AG04450 (cell line): ENCODE measurements at regions not wholly inside any gene's neighbourhood (a gene's known extent, or its start where the extent isn't known, plus 50 kb on each side); places are given as distances from the start of the nearest gene placed in this dataset.

Experiments used
- CTCF ChIA-PET: fragments of 300-600, 350-600 bp; formaldehyde crosslinking; extraction: SDS; loops from one replicate; lab custom pipeline; 2022; ENCODE audit warnings: antibody characterized with exemption, inconsistent platforms; lab: Charles Lee
- POLR2A ChIA-PET: fragments of 350-600 bp; formaldehyde crosslinking; extraction: SDS; loops from one replicate; lab custom pipeline; 2021; ENCODE audit warnings: antibody characterized with exemption, inconsistent platforms; lab: Yijun Ruan, JAX
- DNase-seq: peaks from one replicate; pipeline ENCODE4 v3.0.0-alpha.2; 2011; ENCODE audit warnings: low read depth, low spot score
- H3K27ac ChIP-seq: one replicate; pipeline ENCODE4 v1.5.1; 2012; ENCODE audit warnings: low read depth, low read length, control low read depth
- H3K27me3 ChIP-seq: one replicate; pipeline ENCODE4 v1.6.0; 2012; ENCODE audit warnings: low read length; ENCODE audit not compliant: control insufficient read depth, insufficient read depth
- H3K4me3 ChIP-seq: 2 replicates; pipeline ENCODE4 v1.5.1; 2011; ENCODE audit warnings: mild to moderate bottlenecking, low read depth, low read length, control low read depth
- H3K9me3 ChIP-seq: 2 replicates; pipeline ENCODE4 v1.5.1; 2012; ENCODE audit warnings: low read length; ENCODE audit not compliant: control insufficient read depth, insufficient read depth
- TF ChIP-seq, protein P1 (sequence below): IDR thresholded peaks from 2 replicates; pipeline ENCODE4 v1.5.1; 2011; ENCODE audit warnings: low read depth, low read length, control low read depth, inconsistent platforms

- no peak for DNase-seq
Observed at GRCh38 chr9:23322392-23322791, 503.6 kb downstream of the ELAVL2 start.

GRCh38 chr9:23324511-23324910, 501.5 kb downstream of the ELAVL2 start:
- no peak for DNase-seq
- no peaks in the 10 kb centered on the region for H3K9me3 ChIP-seq
- H3K27ac ChIP-seq = no peak overlapping the region
- CTCF ChIA-PET = no interaction called here
- TF ChIP-seq, protein P1, sequence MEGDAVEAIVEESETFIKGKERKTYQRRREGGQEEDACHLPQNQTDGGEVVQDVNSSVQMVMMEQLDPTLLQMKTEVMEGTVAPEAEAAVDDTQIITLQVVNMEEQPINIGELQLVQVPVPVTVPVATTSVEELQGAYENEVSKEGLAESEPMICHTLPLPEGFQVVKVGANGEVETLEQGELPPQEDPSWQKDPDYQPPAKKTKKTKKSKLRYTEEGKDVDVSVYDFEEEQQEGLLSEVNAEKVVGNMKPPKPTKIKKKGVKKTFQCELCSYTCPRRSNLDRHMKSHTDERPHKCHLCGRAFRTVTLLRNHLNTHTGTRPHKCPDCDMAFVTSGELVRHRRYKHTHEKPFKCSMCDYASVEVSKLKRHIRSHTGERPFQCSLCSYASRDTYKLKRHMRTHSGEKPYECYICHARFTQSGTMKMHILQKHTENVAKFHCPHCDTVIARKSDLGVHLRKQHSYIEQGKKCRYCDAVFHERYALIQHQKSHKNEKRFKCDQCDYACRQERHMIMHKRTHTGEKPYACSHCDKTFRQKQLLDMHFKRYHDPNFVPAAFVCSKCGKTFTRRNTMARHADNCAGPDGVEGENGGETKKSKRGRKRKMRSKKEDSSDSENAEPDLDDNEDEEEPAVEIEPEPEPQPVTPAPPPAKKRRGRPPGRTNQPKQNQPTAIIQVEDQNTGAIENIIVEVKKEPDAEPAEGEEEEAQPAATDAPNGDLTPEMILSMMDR = no peak
- no peak overlapping the region for H3K4me3 ChIP-seq
- POLR2A ChIA-PET = no interaction called here
- H3K27me3 ChIP-seq = no peaks in the 10 kb centered on the region

More at GRCh38 chr9:23322392-23322791, 503.6 kb downstream of the ELAVL2 start:
- Histone ChIP-seq H3K4me3 (no peak overlapping the region), H3K27ac (no peak overlapping the region), H3K9me3 (no peaks in the 10 kb centered on the region), H3K27me3 (no peaks in the 10 kb centered on the region)
- TF ChIP-seq, protein P1 = peak; percentile 52
- ChIA-PET POLR2A (no interaction called here), CTCF (interaction anchor here (0.6 to 1.9 kb wide), 6 partner anchors 34 to 853 kb away, joined by 3 to 8 read pairs (median 4); no protein-coding TSS in a partner anchor)

DNA sequence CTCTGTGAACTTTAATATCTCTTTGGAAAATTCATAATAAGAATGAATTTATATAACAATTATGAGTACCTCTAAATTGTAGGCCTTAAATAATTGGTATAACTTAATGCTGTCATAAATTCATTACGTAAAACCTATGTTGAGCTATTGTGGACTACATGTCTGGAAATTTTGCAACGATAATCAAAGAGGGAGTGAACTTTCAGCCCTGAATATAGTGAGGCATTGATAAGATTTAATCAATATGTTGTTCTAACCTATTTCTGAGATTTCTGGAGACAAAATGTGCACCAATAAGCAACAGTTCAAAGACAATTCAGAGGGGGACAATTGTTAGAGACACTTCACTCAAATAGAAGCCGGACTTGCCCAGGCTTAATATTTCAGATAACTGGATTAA, 499.4 kb downstream of the ELAVL2 start:
- Histone ChIP-seq H3K27me3 (no peaks in the 10 kb centered on the region), H3K27ac (no peak overlapping the region), H3K9me3 (peaks cover 8% of the 10 kb centered on the region), H3K4me3 (no peak overlapping the region)
- TF ChIP-seq, protein P1 = no peak
- DNase-seq = no peak
- ChIA-PET CTCF (no interaction called here), POLR2A (no interaction called here)

- Histone ChIP-seq H3K27ac (no peak overlapping the region), H3K4me3 (no peak overlapping the region), H3K27me3 (no peaks in the 10 kb centered on the region), H3K9me3 (no peaks in the 10 kb centered on the region; the same call in 1 of the 2 replicates)
- no peak for DNase-seq
- TF ChIP-seq, protein P1 = no peak
- ChIA-PET CTCF (no interaction called here), POLR2A (no interaction called here)
Observed at GRCh38 chr9:23341346-23341745, 484.7 kb downstream of the ELAVL2 start.

DNA sequence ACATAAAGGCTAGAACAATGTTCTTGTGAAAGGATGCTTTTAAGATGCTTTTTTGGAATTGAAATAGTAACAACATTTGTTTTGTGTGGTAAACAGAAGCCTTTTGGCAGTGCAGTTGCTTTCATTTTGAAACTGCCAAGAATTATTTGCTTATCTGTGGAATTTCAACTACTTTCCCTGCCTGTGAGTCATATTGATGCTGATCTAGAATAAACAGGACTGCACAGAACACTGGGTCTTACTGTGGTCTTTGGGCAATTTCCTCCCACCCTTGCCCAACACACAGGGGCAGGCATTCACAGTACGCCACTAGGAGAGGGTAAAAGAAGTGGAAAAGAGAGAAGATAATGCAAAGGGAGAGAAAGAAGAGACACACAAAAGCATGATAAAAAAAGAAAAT, 483.7 kb downstream of the ELAVL2 start:
- Histone ChIP-seq H3K4me3 (no peak overlapping the region), H3K27me3 (no peaks in the 10 kb centered on the region), H3K27ac (no peak overlapping the region), H3K9me3 (no peaks in the 10 kb centered on the region; the same call in 1 of the 2 replicates)
- CTCF ChIA-PET = no interaction called here
- POLR2A ChIA-PET = no interaction called here
- TF ChIP-seq, protein P1 = no peak
- no peak for DNase-seq
